HG02852 (cell line): ENCODE measurements at regions not wholly inside any gene's neighbourhood (a gene's known extent, or its start where the extent isn't known, plus 50 kb on each side); places are given as distances from the start of the nearest gene placed in this dataset.

Experiments used
- ATAC-seq: cut with Tn5 transposase; IDR thresholded peaks from one replicate; pipeline ENCODE4 v1.9.1; 2021; ENCODE audit warnings: mild to moderate bottlenecking, moderate library complexity; ENCODE audit not compliant: unreplicated experiment

GRCh38 chr1:57683037-57683942, 259.4 kb upstream of the DAB1 start:
- no peak for ATAC-seq

- ATAC-seq = no peak
Measured at GRCh38 chr1:57678138-57678537, 254.3 kb upstream of the DAB1 start.

GRCh38 chr1:57675776-57676175, 251.9 kb upstream of the DAB1 start:
- ATAC-seq = no peak

GRCh38 chr1:57674801-57675200, 250.9 kb upstream of the DAB1 start:
- no peak for ATAC-seq

- ATAC-seq = no peak
Measured at GRCh38 chr1:57672346-57673140, 248.7 kb upstream of the DAB1 start.

- no peak for ATAC-seq
Measured at GRCh38 chr1:57671750-57672149, 247.9 kb upstream of the DAB1 start.

- ATAC-seq = no peak
Measured at GRCh38 chr1:57659804-57660203, 235.9 kb upstream of the DAB1 start.

- ATAC-seq = no peak
Measured at GRCh38 chr1:57655161-57655560, 231.3 kb upstream of the DAB1 start.

- ATAC-seq = no peak
Measured at GRCh38 chr1:57644667-57645066, 220.8 kb upstream of the DAB1 start.

- no peak for ATAC-seq
Measured at GRCh38 chr1:57638239-57638638, 214.4 kb upstream of the DAB1 start.

GRCh38 chr1:57637155-57637554, 213.3 kb upstream of the DAB1 start:
- no peak for ATAC-seq

GRCh38 chr1:57633881-57634280, 210.0 kb upstream of the DAB1 start:
- ATAC-seq = no peak

- ATAC-seq = no peak
Measured at GRCh38 chr1:57633056-57633455, 209.2 kb upstream of the DAB1 start.

- no peak for ATAC-seq
Measured at GRCh38 chr1:57632401-57632800, 208.5 kb upstream of the DAB1 start.

GRCh38 chr1:57627612-57628011, 203.8 kb upstream of the DAB1 start:
- ATAC-seq = no peak

- no peak for ATAC-seq
Measured at GRCh38 chr1:57623791-57624538, 200.1 kb upstream of the DAB1 start.

- ATAC-seq = no peak
Measured at GRCh38 chr1:57623039-57623790, 199.4 kb upstream of the DAB1 start.

- no peak for ATAC-seq
Measured at GRCh38 chr1:57621776-57622175, 197.9 kb upstream of the DAB1 start.

- ATAC-seq = no peak
Measured at GRCh38 chr1:57620605-57621004, 196.7 kb upstream of the DAB1 start.

- ATAC-seq = no peak
Measured at GRCh38 chr1:57616921-57617320, 193.1 kb upstream of the DAB1 start.

- no peak for ATAC-seq
Measured at GRCh38 chr1:57615956-57616355, 192.1 kb upstream of the DAB1 start.
